HEK293T (cell line): ENCODE measurements at regions not wholly inside any gene's neighbourhood (a gene's known extent, or its start where the extent isn't known, plus 50 kb on each side); places are given as distances from the start of the nearest gene placed in this dataset.

Experiments used
- ARNT ChIP-seq: fragments of 450-650 bp; IDR thresholded peaks from 2 replicates; pipeline ENCODE4 v1.6.1; 2017; ENCODE audit warnings: mild to moderate bottlenecking
- BHLHE40 ChIP-seq: fragments of 450-650 bp; IDR thresholded peaks from 2 replicates; pipeline ENCODE4 v1.6.1; 2016; ENCODE audit warnings: mild to moderate bottlenecking, moderate library complexity, borderline replicate concordance
- ELF4 ChIP-seq: fragments of 450-650 bp; IDR thresholded peaks from 2 replicates; pipeline ENCODE4 v1.6.1; 2017; ENCODE audit warnings: antibody characterized with exemption
- FOXA1 ChIP-seq: fragments of 450-650 bp; IDR thresholded peaks from 2 replicates; pipeline ENCODE4 v1.6.1; 2016; ENCODE audit warnings: mild to moderate bottlenecking
- FOXK2 ChIP-seq: fragments of 450-650 bp; IDR thresholded peaks from 2 replicates; pipeline ENCODE4 v1.6.1; 2016; ENCODE audit warnings: mild to moderate bottlenecking
- FOXM1 ChIP-seq: fragments of 450-650 bp; IDR thresholded peaks from 2 replicates; pipeline ENCODE4 v1.6.1; 2017; ENCODE audit warnings: mild to moderate bottlenecking, borderline replicate concordance
- HDGF ChIP-seq: fragments of 450-650 bp; IDR thresholded peaks from 2 replicates; pipeline ENCODE4 v1.6.1; 2017; ENCODE audit warnings: antibody characterized with exemption, borderline replicate concordance
- L3MBTL2 ChIP-seq: fragments of 450-650 bp; conservative IDR thresholded peaks from 2 replicates; pipeline ENCODE4 v1.6.1; 2016; ENCODE audit warnings: mild to moderate bottlenecking
- LEF1 ChIP-seq: fragments of 450-650 bp; IDR thresholded peaks from 2 replicates; pipeline ENCODE4 v1.6.1; 2017; ENCODE audit warnings: mild to moderate bottlenecking, borderline replicate concordance
- NFRKB ChIP-seq: fragments of 450-650 bp; IDR thresholded peaks from 2 replicates; pipeline ENCODE4 v1.6.1; 2016; ENCODE audit warnings: mild to moderate bottlenecking, moderate library complexity
- SP1 ChIP-seq: fragments of 450-650 bp; IDR thresholded peaks from 2 replicates; pipeline ENCODE4 v1.6.1; 2017
- SUZ12 ChIP-seq: fragments of 450-650 bp; IDR thresholded peaks from 2 replicates; pipeline ENCODE4 v1.6.1; 2016; ENCODE audit warnings: mild to moderate bottlenecking
- TARDBP ChIP-seq: fragments of 450-650 bp; IDR thresholded peaks from 2 replicates; pipeline ENCODE4 v1.6.1; 2016

GRCh38 chr16:50917950-50918703 lies 176.2 kb downstream of the CYLD start:
- TF ChIP-seq FOXK2 (no peak), BHLHE40 (no peak), LEF1 (no peak), ELF4 (no peak), FOXA1 (no peak), SP1 (no peak), NFRKB (no peak), L3MBTL2 (no peak), FOXM1 (no peak), TARDBP (no peak), SUZ12 (no peak), HDGF (no peak), ARNT (no peak)
